ENCODE measurements at regions not wholly inside any gene's neighbourhood (a gene's known extent, or its start where the extent isn't known, plus 50 kb on each side); places are given as distances from the start of the nearest gene placed in this dataset.

GRCh38 chr6:3906846-3907151 lies 57.6 kb downstream of the FAM50B start:
- Histone ChIP-seq H3K9me1 (ENCODE audit: control insufficient read depth, extremely low read depth, insufficient read depth, low read length) (no peaks in the 10 kb centered on the region), H3K4me3 (ENCODE audit: control insufficient read depth in 2 of 3, extremely low read depth in 1 of 3, insufficient read depth in 2 of 3, low read depth in 1 of 3, low read length in 3 of 3) (no peak overlapping the region), H3K9ac (ENCODE audit: control insufficient read depth, extremely low read depth, insufficient read depth, low read length) (no peak overlapping the region), H3K79me2 (ENCODE audit: control insufficient read depth, insufficient read depth, low read length) (no peaks in the 10 kb centered on the region), H3K9me3 (ENCODE audit: control insufficient read depth, low read depth, low read length) (no peaks in the 10 kb centered on the region), H4K20me1 (ENCODE audit: control insufficient read depth, extremely low read depth, insufficient read depth, low read length) (no peaks in the 10 kb centered on the region), H3K27ac (ENCODE audit: control insufficient read depth, insufficient read depth, low read length) (no peak overlapping the region), H3K4me2 (ENCODE audit: control insufficient read depth, extremely low read depth, insufficient read depth, low read depth, low read length) (no peak overlapping the region), H2AFZ (ENCODE audit: control insufficient read depth, low read length) (no peak overlapping the region), H3K36me3 (ENCODE audit: control insufficient read depth in 2 of 2, extremely low read depth in 1 of 2, insufficient read depth in 2 of 2, low read length in 2 of 2) (no peaks in the 10 kb centered on the region), H3K27me3 (ENCODE audit: control insufficient read depth, extremely low read depth, insufficient read depth, low read length) (no peaks in the 10 kb centered on the region), H3K4me1 (ENCODE audit: control insufficient read depth, extremely low read depth, insufficient read depth, low read length) (peaks cover 10% of the 10 kb centered on the region)
- dilution Hi-C loops (cut with MboI; ENCODE audit: extremely low pct_ligation_motif_present, low sequenced_read_pairs): no loop called here
- no peak for TF ChIP-seq EZH2 (IDR thresholded peaks at IDR 0.05; ENCODE audit: low read length)
- no peak for TF ChIP-seq CTCF (optimal IDR thresholded peaks at IDR 0.05 in 1 of 3, IDR thresholded peaks at IDR 0.05 in 1 of 3, conservative IDR thresholded peaks at IDR 0.05 in 1 of 3; ENCODE audit: extremely low read depth in 1 of 3, insufficient read depth in 2 of 3, low read length in 3 of 3)
- no peak for FAIRE-seq
- no peak for DNase-seq (ENCODE audit: low read depth, low spot score)

- H3K27ac ChIP-seq (ENCODE audit: control insufficient read depth, insufficient read depth, low read length): no peak overlapping the region
- no peaks in the 10 kb centered on the region for H3K27me3 ChIP-seq (ENCODE audit: control insufficient read depth, extremely low read depth, insufficient read depth, low read length)
- H3K9ac ChIP-seq (ENCODE audit: control insufficient read depth, extremely low read depth, insufficient read depth, low read length): no peak overlapping the region
- no peaks in the 10 kb centered on the region for H4K20me1 ChIP-seq (ENCODE audit: control insufficient read depth, extremely low read depth, insufficient read depth, low read length)
- H3K9me1 ChIP-seq (ENCODE audit: control insufficient read depth, extremely low read depth, insufficient read depth, low read length): no peaks in the 10 kb centered on the region
- no peaks in the 10 kb centered on the region for H3K79me2 ChIP-seq (ENCODE audit: control insufficient read depth, insufficient read depth, low read length)
- no peak for FAIRE-seq
- no peak for DNase-seq (ENCODE audit: low read depth, low spot score)
- peaks cover 24% of the 10 kb centered on the region for H3K4me1 ChIP-seq (ENCODE audit: control insufficient read depth, extremely low read depth, insufficient read depth, low read length)
- H2AFZ ChIP-seq (ENCODE audit: control insufficient read depth, low read length): no peak overlapping the region
- no peaks in the 10 kb centered on the region for H3K36me3 ChIP-seq (ENCODE audit: control insufficient read depth in 2 of 2, extremely low read depth in 1 of 2, insufficient read depth in 2 of 2, low read length in 2 of 2)
- TF ChIP-seq CTCF (optimal IDR thresholded peaks at IDR 0.05 in 1 of 3, IDR thresholded peaks at IDR 0.05 in 1 of 3, conservative IDR thresholded peaks at IDR 0.05 in 1 of 3; ENCODE audit: extremely low read depth in 1 of 3, insufficient read depth in 2 of 3, low read length in 3 of 3): no peak
- no peak for TF ChIP-seq EZH2 (IDR thresholded peaks at IDR 0.05; ENCODE audit: low read length)
- dilution Hi-C loops (cut with MboI; ENCODE audit: extremely low pct_ligation_motif_present, low sequenced_read_pairs): no loop called here
- no peak overlapping the region for H3K4me2 ChIP-seq (ENCODE audit: control insufficient read depth, extremely low read depth, insufficient read depth, low read depth, low read length)
- H3K9me3 ChIP-seq (ENCODE audit: control insufficient read depth, low read depth, low read length): no peaks in the 10 kb centered on the region
- H3K4me3 ChIP-seq (ENCODE audit: control insufficient read depth in 2 of 3, extremely low read depth in 1 of 3, insufficient read depth in 2 of 3, low read depth in 1 of 3, low read length in 3 of 3): no peak overlapping the region
Observed at GRCh38 chr6:3908223-3908622, 59.0 kb downstream of the FAM50B start.
